K562 (cell line): ENCODE measurements at regions not wholly inside any gene's neighbourhood (a gene's known extent, or its start where the extent isn't known, plus 50 kb on each side); places are given as distances from the start of the nearest gene placed in this dataset.

Source experiments
- ATAC-seq: fragments of 200-7000 bp; cut with Tn5 transposase; 3 replicates; pipeline ENCODE4 v1.9.1; 2020; ENCODE audit warnings: moderate library complexity
- BruUV-seq: library from RNA; stranded (reverse); fragments of 400-500 nt; replicated peaks from 2 replicates; lab custom pipeline; 2021; lab: Mats Ljungman, UMichigan
- CTCF ChIA-PET: fragments of 300-600 bp; formaldehyde crosslinking; extraction: SDS; loops from one replicate; lab custom pipeline; 2021; ENCODE audit warnings: low intra/inter-chr PET ratio; lab: Yijun Ruan, JAX
- POLR2A ChIA-PET: fragments of 300-600, 350-650 bp; sonication (Branson Sonifier 250); formaldehyde crosslinking; extraction: SDS; loops from one replicate; lab custom pipeline; 2021; ENCODE audit warnings: antibody characterized with exemption, inconsistent platforms; lab: Yijun Ruan, JAX
- DNase-seq, 4 experiments: peaks; one replicate each; pipeline versions ENCODE4 v3.0.0 to v3.0.0-alpha.2; 2011 to 2018; ENCODE audit warnings: low spot score in 3 of 4, mixed read lengths in 3 of 4; ENCODE audit errors: extremely low read depth in 1 of 4
- FAIRE-seq: peaks from 2 replicates; lab custom pipeline; 2011; peaks lifted over from hg19 to GRCh38; lab: Jason Lieb, UNC
- H2AFZ ChIP-seq: 2 replicates; pipeline ENCODE4 v1.6.0; 2011; ENCODE audit warnings: low read depth, low read length, control low read depth, inconsistent platforms
- H3K27ac ChIP-seq: fragments of 200-600 bp; 3 replicates; pipeline ENCODE4 v1.8.0; 2011; ENCODE audit warnings: low read depth, mild to moderate bottlenecking, control low read depth, inconsistent platforms, low read length, moderate library complexity, mixed read lengths; ENCODE audit errors: extremely low read depth
- H3K27me3 ChIP-seq, 2 experiments: fragments of 300-600 bp in 1 of 2; 2 replicates in 1 of 2; 3 replicates in 1 of 2; pipeline versions ENCODE4 v1.6.0 to v1.8.0; 2011; ENCODE audit warnings: inconsistent platforms in 2 of 2, low read length in 2 of 2, mild to moderate bottlenecking in 1 of 2, mixed read lengths in 1 of 2, moderate library complexity in 1 of 2; ENCODE audit not compliant: control insufficient read depth in 2 of 2, insufficient read depth in 2 of 2
- H3K36me3 ChIP-seq: fragments of 300-600 bp; 3 replicates; pipeline ENCODE4 v1.8.0; 2011; ENCODE audit warnings: mild to moderate bottlenecking, low read length, inconsistent platforms; ENCODE audit not compliant: control insufficient read depth, insufficient read depth
- H3K4me1 ChIP-seq, 2 experiments: fragments of 200-600 bp in 1 of 2; replicated peaks in 1 of 2; 2 replicates in 1 of 2; 3 replicates in 1 of 2; pipeline versions ENCODE4 v1.5.1 to v1.8.0; 2011; ENCODE audit warnings: inconsistent platforms in 2 of 2, low read length in 2 of 2, mild to moderate bottlenecking in 1 of 2, mixed read lengths in 1 of 2, moderate library complexity in 1 of 2; ENCODE audit not compliant: control insufficient read depth in 2 of 2, insufficient read depth in 2 of 2
- H3K4me2 ChIP-seq: 2 replicates; pipeline ENCODE4 v1.6.1; 2011; ENCODE audit warnings: low read length, control low read depth, inconsistent platforms, mixed read lengths; ENCODE audit not compliant: insufficient read depth
- H3K4me3 ChIP-seq: fragments of 200-600 bp; sonication (generic), shearing (Covaris generic); 2 replicates; pipeline ENCODE4 v1.5.1; 2016; ENCODE audit warnings: control low read depth, inconsistent platforms
- H3K79me2 ChIP-seq: fragments of 200-600 bp; 3 replicates; pipeline ENCODE4 v1.8.0; 2011; ENCODE audit warnings: low read length, inconsistent platforms; ENCODE audit not compliant: control insufficient read depth, insufficient read depth
- H3K9ac ChIP-seq, 2 experiments: 2 replicates each; pipeline versions ENCODE4 v1.6.0 to v1.6.1; 2011; ENCODE audit warnings: low read depth in 2 of 2, low read length in 2 of 2, control low read depth in 1 of 2, inconsistent platforms in 1 of 2, mild to moderate bottlenecking in 1 of 2, mixed read lengths in 1 of 2; ENCODE audit not compliant: insufficient read depth in 1 of 2
- H3K9me1 ChIP-seq: one replicate; pipeline ENCODE4 v1.6.0; 2011; ENCODE audit warnings: inconsistent platforms, mild to moderate bottlenecking, low read length, moderate library complexity; ENCODE audit not compliant: control insufficient read depth, insufficient read depth
- H3K9me3 ChIP-seq: replicated peaks from 2 replicates; pipeline ENCODE4 v1.5.1; 2011; ENCODE audit warnings: low read depth, low read length, inconsistent platforms; ENCODE audit not compliant: control insufficient read depth, insufficient read depth
- H4K20me1 ChIP-seq: replicated peaks from 2 replicates; pipeline ENCODE4 v1.6.1; 2011; ENCODE audit warnings: low read length, inconsistent platforms, mixed read lengths; ENCODE audit not compliant: control insufficient read depth, insufficient read depth
- GATA2 ChIP-seq: sonication (generic); formaldehyde crosslinking; IDR thresholded peaks from 2 replicates; pipeline ENCODE4 v1.4.0; 2020; ENCODE audit warnings: mild to moderate bottlenecking, missing genetic modification reagents
- HSF4 ChIP-seq: fragments of 250-450 bp; sonication (Bioruptor Pico); IDR thresholded peaks from 2 replicates; pipeline ENCODE4 v2.1.2; 2022; ENCODE audit warnings: mild to moderate bottlenecking, moderate library complexity, borderline replicate concordance
- NFE2L1 ChIP-seq: fragments of 450-650 bp; IDR thresholded peaks from 2 replicates; pipeline ENCODE4 v1.6.1; 2016; ENCODE audit warnings: missing genetic modification characterization, low read depth, mild to moderate bottlenecking, missing compliant biosample characterization, moderate library complexity, borderline replicate concordance
- NONO ChIP-seq, 2 experiments: fragments of 200-400 bp in 1 of 2; fragments of 450-650 bp in 1 of 2; formaldehyde crosslinking in 1 of 2; IDR thresholded peaks; 2 replicates each; pipeline ENCODE4 v1.6.1; 2017; ENCODE audit warnings: low read depth in 2 of 2, mild to moderate bottlenecking in 2 of 2, moderate library complexity in 2 of 2, low read length in 1 of 2
- POLR2AphosphoS2 ChIP-seq: IDR thresholded peaks from 2 replicates; pipeline ENCODE4 v1.6.1; 2012; ENCODE audit warnings: low read length, improper control_type of control experiment
- ZNF175 ChIP-seq: fragments of 200-800 bp; sonication (Bioruptor generic); IDR thresholded peaks from 2 replicates; pipeline ENCODE4 v1.6.1; 2016; ENCODE audit warnings: low read depth, mild to moderate bottlenecking, missing genetic modification characterization, missing compliant biosample characterization
- ZNF76 ChIP-seq: fragments of 250-450 bp; sonication (Bioruptor Pico); IDR thresholded peaks from 2 replicates; pipeline ENCODE4 v1.4.0; 2020; ENCODE audit warnings: mild to moderate bottlenecking, moderate library complexity, borderline replicate concordance
- WGBS: fragments of 100-300 bp; shearing (Covaris generic); methylation state at CpG from one replicate; pipeline ENCODE4 v1.1.6; 2016; ENCODE audit warnings: low coverage, mixed read lengths; ENCODE audit not compliant: insufficient coverage; ENCODE audit errors: missing lambda C conversion rate; 5-methylcytosine and 5-hydroxymethylcytosine counted together
- in situ Hi-C: fragments of 300-500 bp; cut with MboI; formaldehyde crosslinking; loops from 4 replicates; pipeline ENCODE4 v1.15.0; 2018; ENCODE audit warnings: inconsistent platforms, mixed read lengths
- intact Hi-C: fragments of 100-400 bp; cut with micrococcal nuclease; formaldehyde crosslinking; loops from 2 replicates; pipeline ENCODE4 v1.14.2; 2022
- TF ChIP-seq, protein P1 (sequence below): sonication (generic); formaldehyde crosslinking; IDR thresholded peaks from 2 replicates; pipeline ENCODE4 v1.9.0; 2022; ENCODE audit warnings: mild to moderate bottlenecking, missing genetic modification reagents
- TF ChIP-seq, protein P2 (sequence below): fragments of 150-350 bp; IDR thresholded peaks from 2 replicates; pipeline ENCODE4 v1.6.1; 2014; ENCODE audit warnings: low read depth, mild to moderate bottlenecking, low read length, borderline replicate concordance
- TF ChIP-seq, protein P3 (sequence below): fragments of 250-450 bp; sonication (Bioruptor Pico); IDR thresholded peaks from 2 replicates; pipeline ENCODE4 v1.5.0; 2020; ENCODE audit warnings: mild to moderate bottlenecking, borderline replicate concordance

DNA sequence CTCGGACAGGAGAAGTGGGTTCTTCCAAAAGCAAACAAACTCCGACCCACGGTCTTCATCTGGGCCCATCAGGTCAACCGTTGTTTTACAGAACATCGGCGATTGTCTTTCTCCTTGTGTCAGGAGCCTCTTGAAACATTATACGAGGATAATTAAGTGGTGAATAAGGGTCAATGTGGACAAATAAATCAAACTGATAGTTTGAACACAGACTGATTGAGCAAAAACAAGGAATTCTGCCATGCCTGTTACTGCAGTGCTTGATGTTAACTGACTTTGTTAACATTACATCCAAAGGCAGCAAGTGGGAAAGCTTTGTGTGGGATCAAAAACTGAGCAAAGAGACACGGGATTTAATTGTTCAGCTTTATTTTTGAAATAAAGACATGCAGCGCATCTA, 101.1 kb upstream of the IFNGR1 start:
- POLR2A ChIA-PET = no interaction called here
- ATAC-seq (no peak), FAIRE-seq (no peak), DNase-seq (no peak)
- in situ Hi-C loops (no loop called here), intact Hi-C loops (no loop called here)
- WGBS = 2% methylated on average over 9 of the region's 9 CpGs
- H3K9me3 ChIP-seq = no peaks in the 10 kb centered on the region
- CTCF ChIA-PET = no interaction called here
- H3K79me2 ChIP-seq = no peaks in the 10 kb centered on the region
- no peak overlapping the region for H3K27ac ChIP-seq
- H4K20me1 ChIP-seq = no peaks in the 10 kb centered on the region
- no peak overlapping the region for H3K4me2 ChIP-seq
- peaks cover 4 to 9% of the 10 kb centered on the region in 2 experiments; a peak in 4 of 5 replicates for H3K27me3 ChIP-seq
- no peaks in the 10 kb centered on the region for H3K36me3 ChIP-seq
- no peak for TF ChIP-seq POLR2AphosphoS2
- TF ChIP-seq, protein P1, sequence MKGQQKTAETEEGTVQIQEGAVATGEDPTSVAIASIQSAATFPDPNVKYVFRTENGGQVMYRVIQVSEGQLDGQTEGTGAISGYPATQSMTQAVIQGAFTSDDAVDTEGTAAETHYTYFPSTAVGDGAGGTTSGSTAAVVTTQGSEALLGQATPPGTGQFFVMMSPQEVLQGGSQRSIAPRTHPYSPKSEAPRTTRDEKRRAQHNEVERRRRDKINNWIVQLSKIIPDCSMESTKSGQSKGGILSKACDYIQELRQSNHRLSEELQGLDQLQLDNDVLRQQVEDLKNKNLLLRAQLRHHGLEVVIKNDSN (CRISPR knock-in tag) = no peak
- TF ChIP-seq HSF4 (CRISPR knock-in tag) = no peak
- TF ChIP-seq NFE2L1 (tag) = no peak
- TF ChIP-seq, protein P2, sequence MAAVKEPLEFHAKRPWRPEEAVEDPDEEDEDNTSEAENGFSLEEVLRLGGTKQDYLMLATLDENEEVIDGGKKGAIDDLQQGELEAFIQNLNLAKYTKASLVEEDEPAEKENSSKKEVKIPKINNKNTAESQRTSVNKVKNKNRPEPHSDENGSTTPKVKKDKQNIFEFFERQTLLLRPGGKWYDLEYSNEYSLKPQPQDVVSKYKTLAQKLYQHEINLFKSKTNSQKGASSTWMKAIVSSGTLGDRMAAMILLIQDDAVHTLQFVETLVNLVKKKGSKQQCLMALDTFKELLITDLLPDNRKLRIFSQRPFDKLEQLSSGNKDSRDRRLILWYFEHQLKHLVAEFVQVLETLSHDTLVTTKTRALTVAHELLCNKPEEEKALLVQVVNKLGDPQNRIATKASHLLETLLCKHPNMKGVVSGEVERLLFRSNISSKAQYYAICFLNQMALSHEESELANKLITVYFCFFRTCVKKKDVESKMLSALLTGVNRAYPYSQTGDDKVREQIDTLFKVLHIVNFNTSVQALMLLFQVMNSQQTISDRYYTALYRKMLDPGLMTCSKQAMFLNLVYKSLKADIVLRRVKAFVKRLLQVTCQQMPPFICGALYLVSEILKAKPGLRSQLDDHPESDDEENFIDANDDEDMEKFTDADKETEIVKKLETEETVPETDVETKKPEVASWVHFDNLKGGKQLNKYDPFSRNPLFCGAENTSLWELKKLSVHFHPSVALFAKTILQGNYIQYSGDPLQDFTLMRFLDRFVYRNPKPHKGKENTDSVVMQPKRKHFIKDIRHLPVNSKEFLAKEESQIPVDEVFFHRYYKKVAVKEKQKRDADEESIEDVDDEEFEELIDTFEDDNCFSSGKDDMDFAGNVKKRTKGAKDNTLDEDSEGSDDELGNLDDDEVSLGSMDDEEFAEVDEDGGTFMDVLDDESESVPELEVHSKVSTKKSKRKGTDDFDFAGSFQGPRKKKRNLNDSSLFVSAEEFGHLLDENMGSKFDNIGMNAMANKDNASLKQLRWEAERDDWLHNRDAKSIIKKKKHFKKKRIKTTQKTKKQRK = no peak
- TF ChIP-seq NONO (IDR thresholded peaks at IDR 0.05; ENCODE audit: low read depth in 2 of 2, low read length in 1 of 2) = no peak
- TF ChIP-seq ZNF175 (CRISPR knock-in tag) = no peak
- TF ChIP-seq ZNF76 = no peak
- TF ChIP-seq, protein P3, sequence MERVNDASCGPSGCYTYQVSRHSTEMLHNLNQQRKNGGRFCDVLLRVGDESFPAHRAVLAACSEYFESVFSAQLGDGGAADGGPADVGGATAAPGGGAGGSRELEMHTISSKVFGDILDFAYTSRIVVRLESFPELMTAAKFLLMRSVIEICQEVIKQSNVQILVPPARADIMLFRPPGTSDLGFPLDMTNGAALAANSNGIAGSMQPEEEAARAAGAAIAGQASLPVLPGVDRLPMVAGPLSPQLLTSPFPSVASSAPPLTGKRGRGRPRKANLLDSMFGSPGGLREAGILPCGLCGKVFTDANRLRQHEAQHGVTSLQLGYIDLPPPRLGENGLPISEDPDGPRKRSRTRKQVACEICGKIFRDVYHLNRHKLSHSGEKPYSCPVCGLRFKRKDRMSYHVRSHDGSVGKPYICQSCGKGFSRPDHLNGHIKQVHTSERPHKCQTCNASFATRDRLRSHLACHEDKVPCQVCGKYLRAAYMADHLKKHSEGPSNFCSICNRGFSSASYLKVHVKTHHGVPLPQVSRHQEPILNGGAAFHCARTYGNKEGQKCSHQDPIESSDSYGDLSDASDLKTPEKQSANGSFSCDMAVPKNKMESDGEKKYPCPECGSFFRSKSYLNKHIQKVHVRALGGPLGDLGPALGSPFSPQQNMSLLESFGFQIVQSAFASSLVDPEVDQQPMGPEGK (CRISPR knock-in tag) = no peak
- no peak for TF ChIP-seq GATA2 (CRISPR knock-in tag)
- H3K9me1 ChIP-seq = no peaks in the 10 kb centered on the region
- BruUV-seq = no TSS peak
- H2AFZ ChIP-seq = no peak overlapping the region
- H3K4me3 ChIP-seq = no peak overlapping the region
- H3K9ac ChIP-seq = no peak overlapping the region
- no peaks in the 10 kb centered on the region for H3K4me1 ChIP-seq
